ENCODE measurements at regions not wholly inside any gene's neighbourhood (a gene's known extent, or its start where the extent isn't known, plus 50 kb on each side); places are given as distances from the start of the nearest gene placed in this dataset.

DNA sequence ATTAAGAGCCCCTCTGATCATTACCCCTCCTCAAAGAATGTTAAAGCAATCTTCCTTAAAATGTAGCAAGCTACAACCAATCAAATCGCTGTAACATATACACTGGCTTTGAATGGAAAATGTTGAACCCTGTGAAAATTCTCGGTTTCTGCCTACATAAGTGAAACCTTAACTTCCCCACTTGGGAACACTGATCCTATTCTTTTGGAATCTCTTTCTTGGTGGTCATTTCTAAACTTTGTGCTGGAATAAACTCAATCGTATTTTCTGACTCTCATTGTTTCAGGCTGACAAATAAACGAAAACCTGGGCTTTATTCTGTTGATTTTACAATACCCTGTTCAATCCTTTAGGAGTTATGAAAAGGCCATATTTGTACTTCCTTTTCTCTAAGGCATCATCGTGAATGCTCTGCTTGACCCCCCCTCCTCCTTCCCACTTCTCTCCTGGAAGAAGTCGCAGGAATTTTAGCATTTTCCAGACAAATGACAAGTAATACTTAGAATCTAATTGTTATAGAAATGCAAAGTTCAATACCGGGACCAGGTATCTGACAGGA is 155.1 kb upstream of the FAM13C start:
- Mint-ChIP-seq H3K27me3 (no peaks in the 10 kb centered on the region), H3K4me3 (no peak overlapping the region), H3K4me1 (no peaks in the 10 kb centered on the region), H3K27ac (no peak overlapping the region), H3K36me3 (no peaks in the 10 kb centered on the region), H3K9me3 (peaks cover 3% of the 10 kb centered on the region)
- ATAC-seq = no peak

DNA sequence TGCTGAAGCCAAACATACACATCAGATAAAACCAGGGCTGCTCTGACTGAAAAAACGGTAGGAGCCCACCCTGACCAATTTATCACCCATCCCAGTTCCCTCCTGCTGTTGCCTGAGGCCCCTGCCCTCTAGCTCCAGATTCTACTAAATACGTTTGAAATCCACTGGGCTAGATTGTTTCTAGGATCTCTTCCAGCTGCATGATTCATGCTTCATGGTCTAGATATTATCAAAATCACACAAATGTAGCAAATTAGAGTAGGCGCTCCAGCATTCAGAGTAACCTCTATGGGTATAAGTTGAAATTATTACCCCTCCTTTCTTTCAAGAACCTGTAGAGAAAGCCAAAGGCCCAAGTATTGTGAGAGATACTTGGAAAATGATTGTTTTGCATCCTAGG is 151.2 kb upstream of the FAM13C start:
- H3K4me3 Mint-ChIP-seq = no peak overlapping the region
- no peaks in the 10 kb centered on the region for H3K9me3 Mint-ChIP-seq
- H3K27ac Mint-ChIP-seq = no peak overlapping the region
- no peaks in the 10 kb centered on the region for H3K36me3 Mint-ChIP-seq
- H3K4me1 Mint-ChIP-seq = no peaks in the 10 kb centered on the region
- H3K27me3 Mint-ChIP-seq = no peaks in the 10 kb centered on the region
- ATAC-seq = no peak

DNA sequence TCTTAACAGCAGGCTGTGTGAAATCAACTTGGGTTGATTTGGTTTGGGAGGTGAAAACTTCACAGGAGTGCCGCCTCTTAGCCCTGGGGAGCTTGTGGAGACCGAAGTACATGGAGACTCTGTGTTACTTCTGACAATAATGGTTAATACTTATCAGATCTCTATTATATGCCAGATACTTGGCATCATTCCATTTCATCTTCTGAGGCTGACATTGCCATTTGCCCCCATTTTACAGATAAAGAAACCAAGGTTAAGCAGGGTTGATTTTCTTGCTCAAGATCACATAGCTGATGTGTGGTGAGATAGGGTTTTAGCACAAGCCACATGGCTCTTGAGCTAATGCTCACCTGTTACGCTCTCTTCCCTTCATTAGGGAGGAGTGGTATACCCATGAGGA is 150.6 kb upstream of the FAM13C start:
- Mint-ChIP-seq H3K27ac (no peak overlapping the region), H3K27me3 (no peaks in the 10 kb centered on the region), H3K4me1 (no peaks in the 10 kb centered on the region)

DNA sequence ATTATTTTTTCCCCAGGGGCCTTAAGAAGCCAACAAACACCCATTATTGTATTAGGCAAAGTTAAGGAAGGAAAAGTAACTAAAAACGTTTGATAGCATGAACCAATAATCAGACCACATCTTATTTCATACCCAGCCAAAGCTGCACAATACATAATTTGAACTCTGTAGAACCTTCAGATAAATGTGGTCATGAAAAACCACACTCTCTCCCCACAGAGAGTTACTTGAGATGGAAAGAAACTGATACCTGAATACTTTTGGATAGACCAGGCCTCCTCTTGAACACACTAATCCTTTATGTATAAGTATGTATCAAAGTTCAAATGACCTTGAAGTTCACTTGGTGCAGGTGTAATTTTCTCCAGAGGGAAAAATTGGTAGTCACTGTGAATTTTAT is 146.6 kb upstream of the FAM13C start:
- no peak for ATAC-seq
- Mint-ChIP-seq H3K27ac (no peak overlapping the region), H3K4me1 (no peaks in the 10 kb centered on the region), H3K9me3 (no peaks in the 10 kb centered on the region), H3K27me3 (no peaks in the 10 kb centered on the region), H3K4me3 (no peak overlapping the region), H3K36me3 (no peaks in the 10 kb centered on the region)

More for the DNA sequence above, 150.6 kb upstream of the FAM13C start:
- no peaks in the 10 kb centered on the region for H3K9me3 Mint-ChIP-seq
- ATAC-seq = no peak
- no peaks in the 10 kb centered on the region for H3K36me3 Mint-ChIP-seq
- H3K4me3 Mint-ChIP-seq = no peak overlapping the region

DNA sequence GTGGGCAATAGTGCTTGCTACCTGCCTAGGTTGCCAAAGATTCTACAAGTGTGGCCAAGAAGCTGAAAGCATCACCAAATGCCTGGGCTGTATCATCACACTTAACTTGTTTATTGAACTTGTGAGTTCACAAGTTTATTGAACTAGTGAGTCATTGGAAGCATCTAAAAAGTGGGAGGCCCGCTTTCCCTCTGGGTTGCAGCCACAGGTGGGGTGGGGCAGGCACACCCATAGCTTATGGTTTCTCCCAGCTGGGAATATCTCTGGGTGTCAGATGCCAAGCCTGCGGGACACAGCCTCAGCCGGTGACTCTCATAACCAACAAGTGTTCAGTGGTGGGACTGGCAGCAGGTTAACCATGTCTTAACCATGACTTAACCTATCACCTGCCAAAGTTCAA is 145.9 kb upstream of the FAM13C start:
- no peak overlapping the region for H3K27ac Mint-ChIP-seq
- no peaks in the 10 kb centered on the region for H3K27me3 Mint-ChIP-seq
- no peak overlapping the region for H3K4me3 Mint-ChIP-seq
- H3K9me3 Mint-ChIP-seq = no peaks in the 10 kb centered on the region
- ATAC-seq = no peak
- H3K36me3 Mint-ChIP-seq = no peaks in the 10 kb centered on the region
- no peaks in the 10 kb centered on the region for H3K4me1 Mint-ChIP-seq

DNA sequence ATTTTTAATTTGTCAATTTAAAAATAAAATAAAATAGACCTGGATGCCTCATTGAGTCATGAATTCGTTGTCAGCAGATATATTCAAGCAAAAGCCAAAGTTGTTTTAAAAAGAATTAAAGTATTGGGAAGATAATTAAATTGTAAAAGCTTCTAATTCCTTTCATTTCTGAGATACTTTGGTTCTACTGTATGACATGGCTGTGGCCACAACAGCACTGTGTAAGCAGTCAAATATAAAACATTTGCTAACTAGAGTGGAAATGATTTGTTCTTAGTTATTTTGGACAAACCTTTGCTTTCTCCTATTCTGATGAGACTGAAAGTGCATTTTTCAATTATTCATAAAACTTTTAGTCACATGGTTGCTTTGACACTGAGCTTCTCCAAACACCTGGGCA is 143.6 kb upstream of the FAM13C start:
- Mint-ChIP-seq H3K27me3 (no peaks in the 10 kb centered on the region), H3K27ac (no peak overlapping the region), H3K4me3 (no peak overlapping the region), H3K9me3 (no peaks in the 10 kb centered on the region), H3K36me3 (no peaks in the 10 kb centered on the region), H3K4me1 (no peaks in the 10 kb centered on the region)
- ATAC-seq = no peak

DNA sequence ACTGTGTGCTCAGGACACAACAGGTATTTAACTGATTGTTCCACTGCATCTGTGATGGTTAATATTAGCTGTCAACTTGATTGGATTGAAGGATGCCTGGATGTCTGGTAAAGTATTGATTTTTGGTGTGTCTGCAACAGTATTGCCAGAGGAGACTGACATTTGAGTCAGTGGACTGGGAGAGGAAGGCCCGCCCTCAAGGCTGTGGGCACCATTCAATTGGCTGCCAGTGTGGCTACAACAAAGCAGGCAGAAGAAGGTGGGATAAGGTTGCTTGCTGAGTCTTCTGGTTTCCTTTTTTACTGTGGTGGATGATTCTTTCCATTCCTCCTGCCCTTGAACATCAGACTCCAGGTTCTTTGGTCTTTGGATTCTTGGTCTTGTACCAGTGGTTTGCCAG is 137.1 kb upstream of the FAM13C start:
- ATAC-seq = no peak
- Mint-ChIP-seq H3K27me3 (no peaks in the 10 kb centered on the region), H3K27ac (no peak overlapping the region), H3K9me3 (peaks cover 8% of the 10 kb centered on the region), H3K4me1 (no peaks in the 10 kb centered on the region), H3K36me3 (no peaks in the 10 kb centered on the region), H3K4me3 (no peak overlapping the region)

DNA sequence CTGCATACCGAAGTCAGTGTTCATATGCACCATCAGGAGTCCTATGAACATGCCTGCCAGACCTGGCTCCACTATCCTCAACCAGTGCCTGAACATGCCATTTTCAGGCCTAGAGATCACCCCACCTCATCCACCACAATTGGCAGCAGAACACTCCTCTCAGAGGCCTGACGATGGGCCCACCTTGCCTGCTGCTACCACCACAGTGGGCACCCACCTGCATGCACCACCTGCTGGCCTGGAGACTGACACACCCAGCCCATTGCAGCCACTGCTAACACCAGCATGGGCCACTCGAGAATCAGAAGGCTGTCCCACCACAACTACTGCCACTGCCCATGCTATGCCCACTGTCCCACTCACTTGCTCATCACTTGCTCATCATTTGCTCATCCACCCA is 130.7 kb upstream of the FAM13C start:
- H3K9me3 Mint-ChIP-seq = peaks cover 15% of the 10 kb centered on the region
- no peaks in the 10 kb centered on the region for H3K27me3 Mint-ChIP-seq
- no peaks in the 10 kb centered on the region for H3K4me1 Mint-ChIP-seq
- H3K4me3 Mint-ChIP-seq = no peak overlapping the region
- H3K36me3 Mint-ChIP-seq = no peaks in the 10 kb centered on the region
- H3K27ac Mint-ChIP-seq = no peak overlapping the region
- no peak for ATAC-seq

DNA sequence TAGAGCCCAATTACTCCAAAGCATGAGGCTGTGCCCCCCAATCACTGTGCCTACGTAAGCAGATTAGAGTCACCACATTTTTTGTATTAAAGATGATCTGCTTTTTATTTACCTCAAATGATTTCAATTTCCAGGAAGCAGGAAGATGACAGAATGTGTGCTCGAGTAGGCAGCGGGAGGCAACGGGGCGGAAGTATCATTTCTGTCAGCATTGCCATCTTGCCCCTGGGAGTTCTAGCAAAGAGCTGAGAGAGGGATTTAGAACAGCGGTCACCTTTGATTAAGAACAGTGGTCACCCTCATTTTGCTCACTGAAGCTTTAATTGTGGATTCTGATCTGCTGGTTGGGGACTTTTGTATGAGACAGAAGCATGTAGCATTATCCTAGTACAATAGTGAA is 117.1 kb upstream of the FAM13C start:
- H3K9me3 Mint-ChIP-seq = peaks cover 6% of the 10 kb centered on the region
- no peaks in the 10 kb centered on the region for H3K27me3 Mint-ChIP-seq
- no peak overlapping the region for H3K27ac Mint-ChIP-seq
- H3K4me1 Mint-ChIP-seq = no peaks in the 10 kb centered on the region
- no peak for ATAC-seq
- H3K36me3 Mint-ChIP-seq = no peaks in the 10 kb centered on the region
- no peak overlapping the region for H3K4me3 Mint-ChIP-seq

DNA sequence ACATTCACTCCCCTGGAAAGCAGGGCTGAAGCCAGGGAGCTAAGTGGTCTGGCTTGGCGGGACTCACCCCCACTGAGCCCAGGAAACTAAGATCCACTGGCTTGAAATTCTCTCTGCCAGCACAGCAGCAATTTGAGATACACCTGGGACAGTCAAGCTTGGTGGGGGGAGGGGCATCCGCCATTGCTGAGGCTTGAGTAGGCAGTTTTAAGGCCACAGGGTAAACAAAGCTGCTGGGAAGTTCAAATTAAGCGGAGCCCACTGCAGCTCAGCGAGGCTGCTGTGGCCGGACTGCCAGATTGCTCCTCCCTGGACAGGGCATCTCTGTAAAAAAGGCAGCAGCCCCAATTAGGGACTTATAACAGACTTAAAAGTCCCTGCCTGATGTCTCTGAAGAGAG is 108.2 kb upstream of the FAM13C start:
- H3K9me3 Mint-ChIP-seq = peaks cover 10% of the 10 kb centered on the region
- H3K4me1 Mint-ChIP-seq = no peaks in the 10 kb centered on the region
- no peak for ATAC-seq
- no peaks in the 10 kb centered on the region for H3K36me3 Mint-ChIP-seq
- no peak overlapping the region for H3K4me3 Mint-ChIP-seq
- H3K27me3 Mint-ChIP-seq = peaks cover 8% of the 10 kb centered on the region
- no peak overlapping the region for H3K27ac Mint-ChIP-seq

DNA sequence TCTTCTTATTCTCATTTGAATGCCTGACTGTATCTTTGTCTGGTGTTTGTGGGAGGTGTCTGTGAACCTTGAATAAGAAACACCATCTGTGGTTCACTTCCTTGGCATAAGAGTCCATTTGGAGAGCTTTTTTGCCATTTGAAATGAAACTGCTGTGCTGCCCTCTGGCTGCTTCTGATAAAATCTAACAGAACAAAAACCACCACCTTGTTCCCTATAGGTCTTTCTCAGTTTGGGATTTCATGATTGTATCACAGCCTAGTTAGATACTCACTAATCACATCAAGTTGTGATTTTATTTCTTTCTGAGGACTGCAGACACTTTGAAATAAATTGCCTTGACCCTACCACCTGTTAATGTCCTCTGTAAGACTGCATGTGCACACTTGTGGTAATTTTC is 102.7 kb upstream of the FAM13C start:
- Mint-ChIP-seq H3K4me1 (no peaks in the 10 kb centered on the region), H3K36me3 (no peaks in the 10 kb centered on the region), H3K27me3 (peaks cover 8% of the 10 kb centered on the region), H3K9me3 (peaks cover 7% of the 10 kb centered on the region), H3K4me3 (no peak overlapping the region), H3K27ac (no peak overlapping the region)
- ATAC-seq = no peak

DNA sequence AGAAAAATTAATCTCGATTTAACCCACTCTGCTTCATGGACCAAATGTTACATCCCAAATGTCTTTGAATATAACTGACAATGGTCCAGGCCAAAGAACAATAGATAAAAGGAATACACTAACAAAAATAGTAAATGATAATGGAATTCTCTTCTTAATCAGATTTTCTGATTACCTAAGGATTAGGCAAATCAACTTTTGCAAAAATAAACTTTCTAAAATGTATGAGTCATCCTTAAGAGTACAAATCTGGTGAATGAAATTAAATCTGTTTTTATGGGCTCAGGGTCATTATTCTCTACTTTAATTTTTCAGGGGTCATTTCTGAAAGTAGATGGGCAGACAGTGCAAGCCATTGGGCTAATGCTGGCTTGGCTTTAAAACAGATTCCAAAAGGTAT is 102.1 kb upstream of the FAM13C start:
- Mint-ChIP-seq H3K36me3 (no peaks in the 10 kb centered on the region), H3K27me3 (peaks cover 8% of the 10 kb centered on the region), H3K27ac (no peak overlapping the region), H3K4me1 (no peaks in the 10 kb centered on the region), H3K9me3 (peaks cover 7% of the 10 kb centered on the region), H3K4me3 (no peak overlapping the region)
- no peak for ATAC-seq

DNA sequence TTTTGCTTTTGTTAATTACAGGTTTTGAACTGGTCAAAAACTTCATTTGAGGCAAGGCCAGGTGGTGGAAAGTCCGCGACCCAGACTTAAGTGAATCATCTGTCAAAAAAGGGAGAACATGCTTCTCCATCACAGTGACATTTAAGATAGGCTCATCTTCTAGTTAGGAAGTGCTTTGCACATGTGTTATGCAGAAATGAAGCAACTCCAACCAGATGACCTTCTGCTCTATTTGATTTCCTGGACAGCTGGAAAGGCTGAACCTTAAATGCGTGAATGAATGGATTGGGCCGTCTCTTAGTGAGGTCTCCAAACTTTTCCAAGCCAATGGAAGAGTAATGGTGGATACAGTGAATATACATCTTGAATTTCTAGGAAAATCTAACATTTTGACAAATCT is 101.6 kb upstream of the FAM13C start:
- peaks cover 7% of the 10 kb centered on the region for H3K9me3 Mint-ChIP-seq
- ATAC-seq = no peak
- H3K27me3 Mint-ChIP-seq = peaks cover 8% of the 10 kb centered on the region
- no peaks in the 10 kb centered on the region for H3K36me3 Mint-ChIP-seq
- no peak overlapping the region for H3K4me3 Mint-ChIP-seq
- H3K27ac Mint-ChIP-seq = no peak overlapping the region
- no peaks in the 10 kb centered on the region for H3K4me1 Mint-ChIP-seq

DNA sequence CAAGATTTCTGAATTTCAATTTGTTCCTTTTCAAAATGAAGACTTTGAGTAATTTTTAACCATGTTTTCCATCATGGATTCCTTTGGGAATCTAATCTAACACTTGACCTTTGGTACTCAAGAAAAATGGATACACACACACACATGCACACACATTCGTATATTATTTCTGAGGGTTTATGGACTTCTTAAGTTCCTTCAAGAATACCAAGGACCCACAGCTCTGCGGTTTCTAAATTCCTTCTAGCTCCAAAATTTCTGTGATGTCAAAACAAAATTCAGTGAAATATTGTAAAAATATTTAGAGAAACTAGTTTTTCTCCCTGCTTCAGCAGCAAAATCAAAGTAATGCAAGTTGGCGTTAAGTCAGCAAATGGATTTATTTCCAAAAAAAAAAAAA is 98.3 kb upstream of the FAM13C start:
- H3K4me3 Mint-ChIP-seq = no peak overlapping the region
- no peak overlapping the region for H3K27ac Mint-ChIP-seq
- H3K27me3 Mint-ChIP-seq = no peaks in the 10 kb centered on the region
- no peaks in the 10 kb centered on the region for H3K36me3 Mint-ChIP-seq
- no peaks in the 10 kb centered on the region for H3K4me1 Mint-ChIP-seq
- ATAC-seq = no peak
- H3K9me3 Mint-ChIP-seq = peaks cover 3% of the 10 kb centered on the region

DNA sequence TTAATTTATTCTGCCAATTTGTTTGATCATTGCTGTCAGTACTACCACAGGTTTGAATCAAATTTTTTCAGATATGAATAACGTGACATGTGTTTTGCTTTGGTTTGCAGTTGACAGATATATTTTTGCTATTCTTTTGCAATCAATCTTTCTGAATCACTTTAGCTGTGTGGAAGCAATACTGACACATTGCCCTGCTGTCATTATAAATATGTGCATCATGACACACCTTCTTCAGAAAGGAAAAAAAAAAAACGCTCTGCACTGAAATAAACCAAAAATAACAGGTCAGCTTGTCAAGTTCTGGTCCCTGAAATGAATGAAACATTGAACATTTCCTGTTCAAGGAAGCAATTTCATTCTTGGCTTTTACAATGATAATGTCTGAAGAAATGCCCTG is 93.8 kb upstream of the FAM13C start:
- no peaks in the 10 kb centered on the region for H3K27me3 Mint-ChIP-seq
- H3K4me1 Mint-ChIP-seq = no peaks in the 10 kb centered on the region
- no peak for ATAC-seq
- no peak overlapping the region for H3K4me3 Mint-ChIP-seq
- H3K9me3 Mint-ChIP-seq = no peaks in the 10 kb centered on the region
- no peak overlapping the region for H3K27ac Mint-ChIP-seq
- H3K36me3 Mint-ChIP-seq = no peaks in the 10 kb centered on the region

DNA sequence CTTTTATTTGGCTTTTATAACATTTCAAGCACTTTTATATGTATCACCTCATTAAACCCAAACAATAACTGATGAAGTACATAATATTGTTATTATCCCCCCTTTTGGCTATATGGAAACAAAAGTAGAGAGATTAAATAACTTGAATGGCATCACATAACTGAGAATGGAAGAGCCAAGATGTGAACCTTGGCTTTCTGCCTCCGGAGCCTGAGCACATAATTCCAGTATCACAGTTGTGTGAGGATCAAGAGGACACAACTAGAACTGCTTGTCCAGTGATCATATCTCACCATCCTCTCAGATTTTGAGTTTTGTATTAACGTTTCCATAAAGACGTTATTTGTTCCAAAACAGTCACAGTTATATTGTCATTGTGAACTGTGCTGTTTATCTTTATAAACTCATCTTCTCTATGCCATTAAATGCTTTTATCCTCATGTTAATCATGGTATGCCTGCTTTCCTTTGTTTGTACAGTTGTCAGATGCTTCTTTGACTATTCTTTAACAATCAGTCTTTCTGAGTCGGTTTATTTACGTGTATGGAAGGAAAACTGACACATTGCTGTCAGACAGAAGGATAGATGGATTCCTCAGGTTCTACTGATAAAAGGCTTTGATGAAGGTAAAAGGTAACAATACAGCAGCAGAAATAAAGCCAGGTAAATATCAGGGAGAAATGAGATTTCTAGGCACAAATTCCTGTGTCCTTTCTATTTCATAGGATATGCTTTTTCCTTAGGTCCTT is 92.0 kb upstream of the FAM13C start:
- no peaks in the 10 kb centered on the region for H3K27me3 Mint-ChIP-seq
- no peaks in the 10 kb centered on the region for H3K36me3 Mint-ChIP-seq
- H3K4me3 Mint-ChIP-seq = no peak overlapping the region
- no peak for ATAC-seq
- H3K4me1 Mint-ChIP-seq = no peaks in the 10 kb centered on the region
- H3K9me3 Mint-ChIP-seq = peaks cover 3% of the 10 kb centered on the region
- no peak overlapping the region for H3K27ac Mint-ChIP-seq
